BJ (cell line): ENCODE measurements at regions not wholly inside any gene's neighbourhood (a gene's known extent, or its start where the extent isn't known, plus 50 kb on each side); places are given as distances from the start of the nearest gene placed in this dataset.
"Not testable (repeated sequence)": the region's sequence is repeated elsewhere in the genome, so short reads cannot be mapped to it uniquely, and the experiment has no call there.

Source experiments
- CTCF ChIA-PET: fragments of 350-600 bp; formaldehyde crosslinking; extraction: SDS; loops from one replicate; lab custom pipeline; 2021; ENCODE audit warnings: antibody characterized with exemption, inconsistent platforms; lab: Yijun Ruan, JAX
- POLR2A ChIA-PET: fragments of 300-600 bp; sonication (Branson Sonifier 250); formaldehyde crosslinking; extraction: SDS; loops from one replicate; lab custom pipeline; 2021; ENCODE audit warnings: antibody characterized with exemption; lab: Charles Lee
- DNase-seq: peaks from one replicate; pipeline ENCODE4 v3.0.0-alpha.2; 2011; ENCODE audit warnings: low read depth
- H3K27me3 ChIP-seq: 2 replicates; pipeline ENCODE4 v1.6.0; 2011; ENCODE audit warnings: low read length; ENCODE audit not compliant: control insufficient read depth, insufficient read depth
- H3K36me3 ChIP-seq: 2 replicates; pipeline ENCODE4 v1.5.1; 2011; ENCODE audit warnings: low read length; ENCODE audit not compliant: control insufficient read depth, insufficient read depth
- H3K4me3 ChIP-seq: 2 replicates; pipeline ENCODE4 v1.5.1; 2011; ENCODE audit warnings: low read depth, mild to moderate bottlenecking, control low read depth, low read length
- CTCF ChIP-seq: IDR thresholded peaks from 2 replicates; pipeline ENCODE4 v1.5.1; 2011; ENCODE audit warnings: low read depth, mild to moderate bottlenecking, control low read depth, inconsistent platforms, low read length, moderate library complexity; ENCODE audit not compliant: insufficient read depth

- ChIA-PET POLR2A (no interaction called here), CTCF (no interaction called here)
- no peak for DNase-seq
- Histone ChIP-seq H3K27me3 (no peaks in the 10 kb centered on the region), H3K36me3 (peaks cover 13% of the 10 kb centered on the region), H3K4me3 (no peak overlapping the region)
- TF ChIP-seq CTCF = no peak
Measured at GRCh38 chr19:5286465-5287029, 54.1 kb downstream of the PTPRS start.

- CTCF ChIA-PET = no interaction called here
- DNase-seq = no peak
- TF ChIP-seq CTCF = no peak
- no peak overlapping the region for H3K4me3 ChIP-seq
- peaks cover 13% of the 10 kb centered on the region for H3K36me3 ChIP-seq
- POLR2A ChIA-PET = no interaction called here
- H3K27me3 ChIP-seq = no peaks in the 10 kb centered on the region
Measured at GRCh38 chr19:5285955-5286354, 54.7 kb downstream of the PTPRS start.

GRCh38 chr19:5285311-5285710 lies 55.3 kb downstream of the PTPRS start:
- no peak for DNase-seq
- Histone ChIP-seq H3K4me3 (no peak overlapping the region), H3K36me3 (peaks cover 13% of the 10 kb centered on the region), H3K27me3 (no peaks in the 10 kb centered on the region)
- TF ChIP-seq CTCF = no peak
- ChIA-PET POLR2A (no interaction called here), CTCF (no interaction called here)

- CTCF ChIA-PET = interaction anchor here (1.2 to 1.5 kb wide), 2 partner anchors 10 to 12 kb away, joined by 3 to 6 read pairs; no protein-coding TSS in a partner anchor
- TF ChIP-seq CTCF = no peak
Measured at GRCh38 chr19:5282901-5283300, 57.7 kb downstream of the PTPRS start.

GRCh38 chr19:5281588-5281987 lies 59.0 kb downstream of the PTPRS start:
- no peak overlapping the region for H3K4me3 ChIP-seq
- POLR2A ChIA-PET = no interaction called here
- DNase-seq = no peak
- CTCF ChIA-PET = interaction anchor here (0.9 to 1.5 kb wide), 4 partner anchors 11 to 233 kb away, joined by 3 to 6 read pairs (median 4); no protein-coding TSS in a partner anchor
- TF ChIP-seq CTCF = no peak
- no peaks in the 10 kb centered on the region for H3K27me3 ChIP-seq
- H3K36me3 ChIP-seq = peaks cover 14% of the 10 kb centered on the region

More at GRCh38 chr19:5282901-5283300, 57.7 kb downstream of the PTPRS start:
- peaks cover 14% of the 10 kb centered on the region for H3K36me3 ChIP-seq
- no peak overlapping the region for H3K4me3 ChIP-seq
- POLR2A ChIA-PET = interaction anchor here (0.7 kb wide), 1 partner anchor 10 kb away, joined by 13 read pairs; no protein-coding TSS in a partner anchor
- DNase-seq = no peak
- H3K27me3 ChIP-seq = no peaks in the 10 kb centered on the region

- DNase-seq, H3K27me3 ChIP-seq, POLR2A ChIA-PET, H3K4me3 ChIP-seq, CTCF ChIA-PET: not testable (repeated sequence)
- peaks cover 24% of the 10 kb centered on the region for H3K36me3 ChIP-seq
Measured at GRCh38 chr19:5275668-5276067, 64.9 kb downstream of the PTPRS start.
